ENCODE measurements at regions not wholly inside any gene's neighbourhood (a gene's known extent, or its start where the extent isn't known, plus 50 kb on each side); places are given as distances from the start of the nearest gene placed in this dataset.

DNA sequence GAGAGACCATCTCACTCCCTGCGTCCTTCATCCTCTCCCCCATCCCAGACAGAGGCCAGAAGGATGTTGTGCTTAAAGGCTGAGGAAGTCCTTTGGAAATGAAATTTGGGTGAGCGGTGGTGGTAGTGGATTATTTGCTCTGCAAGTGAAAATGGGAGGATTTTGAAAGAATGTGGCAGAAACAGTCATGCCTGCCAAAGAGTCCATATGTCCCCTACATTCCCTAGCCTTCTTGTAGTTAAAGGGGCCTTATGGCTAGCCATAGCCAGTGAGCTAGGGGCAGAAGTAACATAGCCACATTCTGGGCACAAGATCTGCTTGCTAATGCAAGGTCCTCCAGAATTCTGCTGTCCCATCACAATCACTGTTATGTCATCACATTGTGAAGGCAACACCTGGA lies 360.2 kb upstream of the TSHZ3 start:
- no peak for DNase-seq (ENCODE audit: low spot score)

- DNase-seq (ENCODE audit: low spot score): no peak
These were observed 366.2 kb upstream of the TSHZ3 start for GRCh38 chr19:31715249-31715945.

DNA sequence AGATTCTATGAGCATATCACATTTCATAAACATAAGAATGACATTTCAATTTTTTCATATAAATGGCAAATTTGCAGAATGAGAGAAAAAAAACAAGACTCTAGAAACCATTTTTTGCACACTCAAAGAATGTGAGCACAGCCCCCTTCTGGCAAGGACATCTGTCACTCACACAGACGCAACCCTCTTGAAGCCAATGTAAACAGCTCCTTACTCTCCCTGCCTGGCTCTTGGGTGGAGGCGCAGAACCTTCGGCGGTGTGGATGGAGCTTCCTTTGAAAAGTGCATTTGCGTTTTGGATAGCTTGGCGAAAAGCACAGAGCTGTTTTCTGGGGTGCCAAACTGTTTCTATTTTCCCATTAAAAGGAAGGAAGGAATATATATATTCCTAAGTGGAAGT lies 367.6 kb upstream of the TSHZ3 start:
- no peak for DNase-seq (ENCODE audit: low spot score)

GRCh38 chr19:31717269-31717923 lies 368.2 kb upstream of the TSHZ3 start:
- no peak for DNase-seq (ENCODE audit: low spot score)

- DNase-seq (ENCODE audit: low spot score): no peak
These were observed 368.8 kb upstream of the TSHZ3 start for GRCh38 chr19:31718032-31718431.

GRCh38 chr19:31718898-31719297 lies 369.7 kb upstream of the TSHZ3 start:
- no peak for DNase-seq (ENCODE audit: low spot score)

GRCh38 chr19:31723101-31723500 lies 373.9 kb upstream of the TSHZ3 start:
- no peak for DNase-seq (ENCODE audit: low spot score)

DNA sequence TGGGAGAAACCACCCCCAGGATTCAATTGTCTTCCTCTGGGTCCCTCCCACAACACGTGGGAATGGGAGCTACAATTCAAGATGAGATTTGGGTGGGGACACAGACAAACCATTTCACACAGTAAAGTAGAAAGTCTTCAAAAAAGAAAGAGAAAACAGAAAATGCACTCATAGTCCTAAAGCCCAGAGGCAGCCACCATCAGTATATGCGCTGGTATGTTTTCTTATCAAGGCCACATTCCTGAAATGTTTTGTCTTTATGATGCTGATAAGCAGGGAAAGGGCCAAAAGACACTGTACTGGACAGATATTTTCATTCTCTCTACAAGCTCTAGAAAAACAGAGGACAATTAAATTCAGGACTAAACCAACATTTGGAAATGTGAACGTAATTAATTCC lies 375.8 kb upstream of the TSHZ3 start:
- DNase-seq (ENCODE audit: low spot score): no peak

DNA sequence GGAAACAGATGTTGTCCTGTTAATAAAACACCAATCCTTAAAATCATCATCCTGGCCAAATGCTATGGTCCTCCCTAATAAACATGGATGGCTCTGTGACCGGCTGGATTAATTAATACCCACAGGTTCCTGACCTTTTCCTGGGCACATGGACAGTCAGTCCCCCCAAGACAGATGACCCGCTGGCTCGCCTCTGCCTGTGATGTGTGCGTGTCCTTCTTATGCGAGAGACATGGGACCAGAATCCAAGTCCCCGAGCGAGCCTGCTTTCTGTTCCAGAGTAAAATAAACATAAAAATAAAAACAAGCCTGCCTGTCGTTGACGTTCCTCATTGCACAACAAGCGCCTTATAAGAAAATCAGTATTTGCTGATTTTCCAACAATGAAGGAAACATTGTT lies 378.3 kb upstream of the TSHZ3 start:
- no peak for DNase-seq (ENCODE audit: low spot score)

- no peak for DNase-seq (ENCODE audit: low spot score)
These were observed 381.0 kb upstream of the TSHZ3 start for GRCh38 chr19:31730270-31730669.

DNA sequence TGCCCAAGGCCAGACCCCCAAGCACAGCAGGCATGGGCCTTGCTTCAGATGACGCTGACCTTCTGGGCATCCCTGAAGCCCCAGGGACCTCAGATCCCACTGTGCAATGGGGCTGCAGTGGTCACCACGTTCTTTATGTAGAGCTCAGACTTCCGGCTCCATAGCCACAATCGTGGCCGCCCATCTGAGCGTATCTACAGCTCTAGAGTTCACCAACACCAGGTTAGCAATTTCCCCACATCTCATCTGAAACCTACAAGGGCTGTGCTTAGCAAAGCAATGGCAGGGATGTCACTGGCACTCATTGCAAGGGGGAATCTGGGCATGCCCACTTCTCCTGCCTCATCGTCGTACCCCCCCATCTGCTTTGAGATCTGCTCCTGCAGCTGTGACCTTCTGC lies 384.4 kb upstream of the TSHZ3 start:
- no peak for DNase-seq (ENCODE audit: low spot score)

DNA sequence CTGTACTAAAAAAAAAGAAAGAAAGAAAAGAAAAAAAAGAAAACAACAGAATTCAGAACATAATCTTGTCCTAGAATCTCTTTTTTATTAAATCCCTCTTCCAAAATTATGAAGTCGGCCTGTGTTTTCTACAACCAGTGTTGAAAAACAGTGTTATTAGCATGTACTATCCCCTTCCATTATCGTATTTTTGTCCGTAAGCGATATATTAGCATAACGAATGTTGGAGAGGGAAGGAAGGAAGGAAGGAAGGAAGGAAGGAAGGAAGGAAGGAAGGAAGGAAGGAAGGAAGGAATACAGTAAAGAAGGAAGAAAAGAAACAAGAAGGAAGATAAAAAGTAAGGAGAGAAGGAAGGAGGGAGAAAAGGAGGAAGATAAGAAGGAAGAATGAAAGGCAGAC lies 393.0 kb upstream of the TSHZ3 start:
- DNase-seq (ENCODE audit: low spot score): no peak

DNA sequence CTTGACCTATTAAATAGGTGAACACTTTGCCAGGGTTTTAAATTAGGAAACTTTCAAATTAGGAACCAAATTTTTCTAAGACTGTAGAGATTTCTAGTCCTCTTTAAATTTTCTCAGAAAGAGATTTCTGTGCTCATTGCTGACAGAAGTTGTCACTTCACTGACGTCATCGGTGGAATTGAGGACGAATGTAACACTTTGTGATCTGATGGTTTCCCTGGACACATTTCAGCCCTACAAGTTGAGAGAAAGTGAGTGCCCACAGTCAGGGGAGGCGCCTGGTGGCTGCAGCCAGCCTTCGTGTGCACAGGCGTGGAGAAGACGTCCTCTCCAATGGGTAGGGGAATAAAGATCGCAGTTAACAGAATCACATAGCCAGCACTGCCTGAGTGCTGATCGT lies 396.5 kb upstream of the TSHZ3 start:
- no peak for DNase-seq (ENCODE audit: low spot score)

DNA sequence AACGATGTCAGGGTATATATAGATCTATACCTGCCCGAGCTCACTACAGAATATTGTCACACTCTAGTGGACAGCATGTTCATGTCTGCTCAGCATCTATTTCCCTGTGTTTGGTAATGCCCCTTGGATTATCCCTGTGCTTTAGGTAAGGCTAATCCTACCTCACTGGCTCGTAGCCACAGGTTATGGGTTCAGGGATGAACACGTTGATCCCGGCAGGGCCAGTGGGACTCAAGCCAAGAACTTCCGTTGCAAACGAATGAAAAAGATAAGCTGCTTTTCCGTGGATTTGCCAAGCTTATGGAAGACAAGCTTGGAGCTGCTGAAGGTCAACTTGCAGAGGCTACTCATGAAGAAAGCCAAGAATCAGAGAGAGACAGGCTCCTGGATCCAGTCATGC lies 400.0 kb upstream of the TSHZ3 start:
- DNase-seq (ENCODE audit: low spot score): no peak

- DNase-seq (ENCODE audit: low spot score): no peak
These were observed 410.1 kb upstream of the TSHZ3 start for GRCh38 chr19:31759359-31759758.

GRCh38 chr19:31761281-31761913 lies 412.2 kb upstream of the TSHZ3 start:
- no peak for DNase-seq (ENCODE audit: low spot score)

DNA sequence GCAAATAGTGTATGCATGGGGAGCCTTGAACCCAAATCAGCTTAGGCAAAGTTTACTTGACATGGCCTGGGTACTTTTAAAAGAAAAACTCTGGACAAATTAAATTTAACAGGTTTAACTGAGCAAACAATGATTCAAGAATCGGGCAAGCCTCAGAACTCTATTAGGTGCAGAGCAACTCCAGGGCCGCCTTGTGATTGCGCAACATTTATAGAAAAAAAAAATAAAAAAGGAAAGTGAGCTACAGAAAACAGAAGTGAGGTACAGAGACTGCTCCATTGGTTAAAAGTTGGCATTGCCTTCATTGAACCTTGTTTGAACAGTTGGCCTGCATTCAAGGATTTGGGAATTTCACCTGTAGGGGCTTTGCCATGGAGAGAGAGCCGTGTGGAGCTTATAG lies 421.0 kb upstream of the TSHZ3 start:
- DNase-seq (ENCODE audit: low spot score): no peak

GRCh38 chr19:31772915-31773314 lies 423.7 kb upstream of the TSHZ3 start:
- DNase-seq (ENCODE audit: low spot score): no peak

GRCh38 chr19:31781542-31781941 lies 432.3 kb upstream of the TSHZ3 start:
- no peak for DNase-seq (ENCODE audit: low spot score)

DNA sequence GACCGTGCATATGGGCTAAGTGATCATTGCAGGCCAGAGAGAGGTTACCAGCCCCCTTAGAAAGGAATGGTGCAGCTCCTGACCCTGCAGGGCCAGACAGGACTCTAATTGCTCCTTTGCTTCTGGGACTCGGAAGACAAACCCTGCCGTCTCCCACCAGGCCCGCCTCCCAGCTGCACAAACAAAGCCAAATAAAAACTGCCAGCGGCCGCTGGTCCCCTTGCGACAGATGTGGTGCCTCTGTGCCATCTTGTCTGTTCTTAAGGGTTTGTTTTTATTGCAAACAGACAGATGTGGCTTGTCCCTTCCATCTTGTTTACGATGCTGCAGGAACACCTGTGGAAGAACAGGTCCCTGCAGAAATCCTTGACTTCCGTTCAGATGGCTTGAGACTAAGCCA lies 434.4 kb upstream of the TSHZ3 start:
- no peak for DNase-seq (ENCODE audit: low spot score)

- no peak for DNase-seq (ENCODE audit: low spot score)
These were observed 435.4 kb upstream of the TSHZ3 start for GRCh38 chr19:31784671-31785101.

- no peak for DNase-seq (ENCODE audit: low spot score)
These were observed 452.4 kb upstream of the TSHZ3 start for GRCh38 chr19:31801611-31802010.

- no peak for DNase-seq (ENCODE audit: low spot score)
These were observed 454.7 kb upstream of the TSHZ3 start for GRCh38 chr19:31803835-31804446.

Data from AG08395 (cell line).